Left ventricle myocardium superior (tissue), 1 donor: ENCODE measurements at regions not wholly inside any gene's neighbourhood (a gene's known extent, or its start where the extent isn't known, plus 50 kb on each side); places are given as distances from the start of the nearest gene placed in this dataset.
A peak's percentile ranks its signal among the peaks of the same experiment; 100 is the strongest.
"Not testable (repeated sequence)": the region's sequence is repeated elsewhere in the genome, so short reads cannot be mapped to it uniquely, and the experiment has no call there.

Experiments
- ATAC-seq: fragments of 200-7000 bp; cut with Tn5 transposase; one replicate; pipeline ENCODE4 v1.9.1; 2020; ENCODE audit warnings: mild to moderate bottlenecking, moderate library complexity
- DNase-seq: peaks from one replicate; pipeline ENCODE4 v3.0.0-alpha.2; 2020
- intact Hi-C: fragments of 100-400 bp; cut with micrococcal nuclease; formaldehyde crosslinking; loops from one replicate; pipeline ENCODE4 v1.11.0; 2022
- donor health status: DM: no; HTN: yes; CAD: no; lungs with severe emphysema.

- ATAC-seq (no peak), DNase-seq (no peak)
- intact Hi-C loops, result no loop called here
Measured at GRCh38 chr2:223328578-223328977, 273.6 kb downstream of the SCG2 start.

GRCh38 chr2:223330747-223331146 lies 271.4 kb downstream of the SCG2 start:
- intact Hi-C loops, ATAC-seq, DNase-seq: not testable (repeated sequence)

- intact Hi-C loops, result no loop called here
- DNase-seq (no peak), ATAC-seq (no peak)
Measured at GRCh38 chr2:223338016-223338415, 264.1 kb downstream of the SCG2 start.

- intact Hi-C loops, result no loop called here
- DNase-seq (no peak), ATAC-seq (no peak)
Measured at GRCh38 chr2:223357076-223357475, 245.1 kb downstream of the SCG2 start.

- ATAC-seq, result no peak
- intact Hi-C loops, result loop anchor here (10.0 kb wide), 1 partner anchor 422 kb away; no protein-coding TSS in a partner anchor
- no peak for DNase-seq
Measured at GRCh38 chr2:223363085-223363484, 239.1 kb downstream of the SCG2 start.

- DNase-seq, result no peak
- no peak for ATAC-seq
- intact Hi-C loops, result loop anchor here (10.0 kb wide), 1 partner anchor 420 kb away; no protein-coding TSS in a partner anchor
Measured at GRCh38 chr2:223365158-223365679, 236.9 kb downstream of the SCG2 start.

GRCh38 chr2:223366566-223366965 lies 235.6 kb downstream of the SCG2 start:
- ATAC-seq (no peak), DNase-seq (no peak)
- intact Hi-C loops, result loop anchor here (10.0 kb wide), 1 partner anchor 418 kb away; no protein-coding TSS in a partner anchor

- intact Hi-C loops, result loop anchor here (10.0 kb wide), 1 partner anchor 416 kb away; no protein-coding TSS in a partner anchor
- DNase-seq, result no peak
- no peak for ATAC-seq
Measured at GRCh38 chr2:223368481-223368880, 233.7 kb downstream of the SCG2 start.

- intact Hi-C loops, result loop anchor here (10.0 kb wide), 1 partner anchor 415 kb away; no protein-coding TSS in a partner anchor
- DNase-seq (no peak), ATAC-seq (no peak)
Measured at GRCh38 chr2:223369889-223370288, 232.3 kb downstream of the SCG2 start.

GRCh38 chr2:223383315-223383714 lies 218.8 kb downstream of the SCG2 start:
- intact Hi-C loops, result no loop called here
- ATAC-seq, result no peak

GRCh38 chr2:223386189-223386588 lies 216.0 kb downstream of the SCG2 start:
- ATAC-seq (no peak), DNase-seq (no peak)
- intact Hi-C loops, result no loop called here

More at GRCh38 chr2:223383315-223383714, 218.8 kb downstream of the SCG2 start:
- DNase-seq, result no peak

GRCh38 chr2:223386984-223387383 lies 215.2 kb downstream of the SCG2 start:
- intact Hi-C loops, result no loop called here
- ATAC-seq, result no peak
- no peak for DNase-seq

GRCh38 chr2:223389624-223390023 lies 212.5 kb downstream of the SCG2 start:
- intact Hi-C loops, result no loop called here
- no peak for DNase-seq
- no peak for ATAC-seq

GRCh38 chr2:223396993-223397392 lies 205.2 kb downstream of the SCG2 start:
- ATAC-seq (no peak), DNase-seq (no peak)
- intact Hi-C loops, result no loop called here

GRCh38 chr2:223399357-223399957 lies 202.7 kb downstream of the SCG2 start:
- no peak for ATAC-seq
- DNase-seq, result no peak
- intact Hi-C loops, result no loop called here

- ATAC-seq (no peak), DNase-seq (no peak)
- intact Hi-C loops, result no loop called here
Measured at GRCh38 chr2:223404616-223405015, 197.5 kb downstream of the SCG2 start.

- DNase-seq (peak; percentile 54), ATAC-seq (peak; percentile 94)
- intact Hi-C loops, result no loop called here
Measured at GRCh38 chr2:223414646-223415045, 187.5 kb downstream of the SCG2 start.

GRCh38 chr2:223415071-223415470 lies 187.1 kb downstream of the SCG2 start:
- intact Hi-C loops, result no loop called here
- DNase-seq (no peak), ATAC-seq (no peak)

GRCh38 chr2:223416815-223417610 lies 185.1 kb downstream of the SCG2 start:
- intact Hi-C loops, result no loop called here
- ATAC-seq (peak; percentile 60), DNase-seq (peak; percentile 30)

GRCh38 chr2:223418131-223418530 lies 184.0 kb downstream of the SCG2 start:
- ATAC-seq (no peak), DNase-seq (no peak)
- intact Hi-C loops, result no loop called here
